GM19043 (cell line): ENCODE measurements at regions not wholly inside any gene's neighbourhood (a gene's known extent, or its start where the extent isn't known, plus 50 kb on each side); places are given as distances from the start of the nearest gene placed in this dataset.
A peak's percentile ranks its signal among the peaks of the same experiment; 100 is the strongest.

Experiments
- ATAC-seq: cut with Tn5 transposase; IDR thresholded peaks from one replicate; pipeline ENCODE4 v1.9.1; 2021; ENCODE audit warnings: low read depth; ENCODE audit not compliant: unreplicated experiment

GRCh38 chr6:166106076-166106686 lies 61.5 kb downstream of the TBXT start:
- ATAC-seq = peak; percentile 67

- ATAC-seq = no peak
Measured at GRCh38 chr6:166105341-166106075, 62.1 kb downstream of the TBXT start.

GRCh38 chr6:166104872-166105271 lies 62.8 kb downstream of the TBXT start:
- no peak for ATAC-seq

GRCh38 chr6:166104107-166104506 lies 63.5 kb downstream of the TBXT start:
- no peak for ATAC-seq

GRCh38 chr6:166101819-166102419 lies 65.7 kb downstream of the TBXT start:
- no peak for ATAC-seq

- peak; percentile 81 for ATAC-seq
Measured at GRCh38 chr6:166097914-166098522, 69.6 kb downstream of the TBXT start.

GRCh38 chr6:166087852-166088251 lies 79.8 kb downstream of the TBXT start:
- ATAC-seq = no peak

- ATAC-seq = no peak
Measured at GRCh38 chr6:166087246-166087645, 80.4 kb downstream of the TBXT start.

GRCh38 chr6:166085500-166085899 lies 82.2 kb downstream of the TBXT start:
- no peak for ATAC-seq

GRCh38 chr6:166084951-166085350 lies 82.7 kb downstream of the TBXT start:
- no peak for ATAC-seq

GRCh38 chr6:166079841-166080240 lies 87.8 kb downstream of the TBXT start:
- no peak for ATAC-seq

GRCh38 chr6:166078294-166078693 lies 89.4 kb downstream of the TBXT start:
- no peak for ATAC-seq

- ATAC-seq = no peak
Measured at GRCh38 chr6:166076625-166077024, 91.0 kb downstream of the TBXT start.

- no peak for ATAC-seq
Measured at GRCh38 chr6:166075925-166076324, 91.7 kb downstream of the TBXT start.

- no peak for ATAC-seq
Measured at GRCh38 chr6:166075186-166075585, 92.5 kb downstream of the TBXT start.

- no peak for ATAC-seq
Measured at GRCh38 chr6:166073082-166073481, 94.6 kb downstream of the TBXT start.

- ATAC-seq = no peak
Measured at GRCh38 chr6:166068768-166069167, 98.9 kb downstream of the TBXT start.

- ATAC-seq = no peak
Measured at GRCh38 chr6:166058064-166058739, 109.4 kb downstream of the TBXT start.

- ATAC-seq = no peak
Measured at GRCh38 chr6:166057431-166057830, 110.2 kb downstream of the TBXT start.

- ATAC-seq = no peak
Measured at GRCh38 chr6:166056637-166057036, 111.0 kb downstream of the TBXT start.

GRCh38 chr6:166055801-166056200 lies 111.8 kb downstream of the TBXT start:
- no peak for ATAC-seq
